Ishikawa (cell line): ENCODE measurements at regions not wholly inside any gene's neighbourhood (a gene's known extent, or its start where the extent isn't known, plus 50 kb on each side); places are given as distances from the start of the nearest gene placed in this dataset.

Source experiments
- CEBPB ChIP-seq: IDR thresholded peaks from 2 replicates; pipeline ENCODE4 v1.6.1; 2012
- CREB1 ChIP-seq: IDR thresholded peaks from 2 replicates; pipeline ENCODE4 v1.6.1; 2012; ENCODE audit warnings: low read depth
- EGR1 ChIP-seq: IDR thresholded peaks from 2 replicates; pipeline ENCODE4 v1.6.1; 2012
- EP300 ChIP-seq: IDR thresholded peaks from 2 replicates; pipeline ENCODE4 v1.6.1; 2012; ENCODE audit warnings: borderline replicate concordance
- FOXM1 ChIP-seq: IDR thresholded peaks from 2 replicates; pipeline ENCODE4 v1.6.1; 2012; ENCODE audit warnings: low read depth, borderline replicate concordance
- NFIC ChIP-seq: IDR thresholded peaks from 2 replicates; pipeline ENCODE4 v1.6.1; 2012
- RAD21 ChIP-seq: IDR thresholded peaks from 2 replicates; pipeline ENCODE4 v1.6.1; 2012; ENCODE audit warnings: low read depth
- TAF1 ChIP-seq: IDR thresholded peaks from 2 replicates; pipeline ENCODE4 v1.6.1; 2012; ENCODE audit warnings: low read depth, mild to moderate bottlenecking
- TCF12 ChIP-seq: IDR thresholded peaks from 2 replicates; pipeline ENCODE4 v1.6.1; 2012; ENCODE audit warnings: low read depth
- TEAD4 ChIP-seq: IDR thresholded peaks from 2 replicates; pipeline ENCODE4 v1.6.1; 2012
- USF1 ChIP-seq: IDR thresholded peaks from 2 replicates; pipeline ENCODE4 v1.6.1; 2012
- YY1 ChIP-seq: IDR thresholded peaks from 2 replicates; pipeline ENCODE4 v1.6.1; 2012; ENCODE audit warnings: low read depth
- ZBTB7A ChIP-seq: IDR thresholded peaks from 2 replicates; pipeline ENCODE4 v1.6.1; 2012; ENCODE audit warnings: low read depth
- TF ChIP-seq, protein P1 (sequence below): IDR thresholded peaks from 2 replicates; pipeline ENCODE4 v1.6.1; 2012; ENCODE audit warnings: low read depth, mild to moderate bottlenecking
- TF ChIP-seq, protein P2 (sequence below): IDR thresholded peaks from 2 replicates; pipeline ENCODE4 v1.6.1; 2012

- TF ChIP-seq, protein P1, sequence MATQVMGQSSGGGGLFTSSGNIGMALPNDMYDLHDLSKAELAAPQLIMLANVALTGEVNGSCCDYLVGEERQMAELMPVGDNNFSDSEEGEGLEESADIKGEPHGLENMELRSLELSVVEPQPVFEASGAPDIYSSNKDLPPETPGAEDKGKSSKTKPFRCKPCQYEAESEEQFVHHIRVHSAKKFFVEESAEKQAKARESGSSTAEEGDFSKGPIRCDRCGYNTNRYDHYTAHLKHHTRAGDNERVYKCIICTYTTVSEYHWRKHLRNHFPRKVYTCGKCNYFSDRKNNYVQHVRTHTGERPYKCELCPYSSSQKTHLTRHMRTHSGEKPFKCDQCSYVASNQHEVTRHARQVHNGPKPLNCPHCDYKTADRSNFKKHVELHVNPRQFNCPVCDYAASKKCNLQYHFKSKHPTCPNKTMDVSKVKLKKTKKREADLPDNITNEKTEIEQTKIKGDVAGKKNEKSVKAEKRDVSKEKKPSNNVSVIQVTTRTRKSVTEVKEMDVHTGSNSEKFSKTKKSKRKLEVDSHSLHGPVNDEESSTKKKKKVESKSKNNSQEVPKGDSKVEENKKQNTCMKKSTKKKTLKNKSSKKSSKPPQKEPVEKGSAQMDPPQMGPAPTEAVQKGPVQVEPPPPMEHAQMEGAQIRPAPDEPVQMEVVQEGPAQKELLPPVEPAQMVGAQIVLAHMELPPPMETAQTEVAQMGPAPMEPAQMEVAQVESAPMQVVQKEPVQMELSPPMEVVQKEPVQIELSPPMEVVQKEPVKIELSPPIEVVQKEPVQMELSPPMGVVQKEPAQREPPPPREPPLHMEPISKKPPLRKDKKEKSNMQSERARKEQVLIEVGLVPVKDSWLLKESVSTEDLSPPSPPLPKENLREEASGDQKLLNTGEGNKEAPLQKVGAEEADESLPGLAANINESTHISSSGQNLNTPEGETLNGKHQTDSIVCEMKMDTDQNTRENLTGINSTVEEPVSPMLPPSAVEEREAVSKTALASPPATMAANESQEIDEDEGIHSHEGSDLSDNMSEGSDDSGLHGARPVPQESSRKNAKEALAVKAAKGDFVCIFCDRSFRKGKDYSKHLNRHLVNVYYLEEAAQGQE: no peak
- no peak for TF ChIP-seq YY1
These were observed 819.6 kb upstream of the PTPRD start for GRCh38 chr9:11432361-11432760.

GRCh38 chr9:11443631-11444030 lies 830.8 kb upstream of the PTPRD start:
- TF ChIP-seq CEBPB: no peak
- no peak for TF ChIP-seq CREB1
- TF ChIP-seq TCF12: no peak
- TF ChIP-seq, protein P1: no peak
- TF ChIP-seq TEAD4: no peak
- no peak for TF ChIP-seq ZBTB7A
- TF ChIP-seq, protein P2, sequence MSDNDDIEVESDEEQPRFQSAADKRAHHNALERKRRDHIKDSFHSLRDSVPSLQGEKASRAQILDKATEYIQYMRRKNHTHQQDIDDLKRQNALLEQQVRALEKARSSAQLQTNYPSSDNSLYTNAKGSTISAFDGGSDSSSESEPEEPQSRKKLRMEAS: no peak
- TF ChIP-seq USF1: no peak
- TF ChIP-seq FOXM1: no peak
- no peak for TF ChIP-seq NFIC
- no peak for TF ChIP-seq RAD21
- no peak for TF ChIP-seq YY1

DNA sequence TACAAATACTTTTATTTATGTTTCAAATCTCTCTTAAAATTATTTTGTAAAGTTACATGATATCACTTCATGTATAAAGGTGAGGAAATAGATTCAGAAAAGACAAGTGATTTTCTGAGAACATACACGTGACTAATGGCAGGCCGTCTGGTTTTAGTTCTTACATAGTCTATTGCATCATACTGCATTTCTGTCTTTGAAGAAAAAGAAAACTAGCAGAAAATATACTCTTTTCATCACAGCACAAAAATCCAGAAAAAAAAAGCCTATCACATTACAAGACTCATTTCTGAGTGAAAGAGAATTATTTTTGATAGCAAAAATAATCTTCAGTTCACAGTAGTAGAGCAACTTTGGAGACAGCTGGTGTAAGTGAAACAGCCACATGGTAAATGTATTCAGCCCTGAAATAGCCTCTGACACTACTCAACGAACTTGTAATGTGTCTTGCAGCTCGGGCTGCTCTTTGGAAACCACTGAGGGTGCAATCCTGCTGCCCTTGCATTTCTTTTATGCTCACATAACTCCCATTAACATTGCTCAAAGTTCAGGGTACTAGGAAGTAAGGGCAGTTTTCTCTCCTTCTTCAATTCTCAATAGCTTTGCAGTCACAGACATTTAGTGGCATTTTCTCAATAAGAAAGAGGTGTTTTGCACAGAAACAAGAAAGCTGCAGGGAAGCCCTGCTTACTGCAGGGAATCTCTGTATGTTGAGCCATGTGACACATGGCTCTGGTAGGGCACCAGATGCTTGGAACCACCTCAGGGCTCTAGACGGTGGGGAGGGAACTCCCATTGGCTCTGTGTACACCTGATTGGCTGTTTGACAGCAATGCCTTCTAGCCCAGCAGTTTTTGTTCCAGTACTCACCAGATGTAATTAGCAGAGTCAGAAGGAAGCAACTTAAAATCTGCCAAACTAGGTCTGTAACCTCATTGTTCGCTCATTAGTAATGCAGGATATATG lies 845.3 kb upstream of the PTPRD start:
- TF ChIP-seq EGR1: no peak
- TF ChIP-seq FOXM1: no peak
- TF ChIP-seq, protein P1: no peak
- no peak for TF ChIP-seq NFIC
- no peak for TF ChIP-seq CEBPB
- no peak for TF ChIP-seq ZBTB7A
- TF ChIP-seq TEAD4: no peak
- no peak for TF ChIP-seq TAF1
- no peak for TF ChIP-seq USF1
- no peak for TF ChIP-seq TCF12
- TF ChIP-seq, protein P2: no peak
- TF ChIP-seq RAD21: no peak
- TF ChIP-seq CREB1: no peak

DNA sequence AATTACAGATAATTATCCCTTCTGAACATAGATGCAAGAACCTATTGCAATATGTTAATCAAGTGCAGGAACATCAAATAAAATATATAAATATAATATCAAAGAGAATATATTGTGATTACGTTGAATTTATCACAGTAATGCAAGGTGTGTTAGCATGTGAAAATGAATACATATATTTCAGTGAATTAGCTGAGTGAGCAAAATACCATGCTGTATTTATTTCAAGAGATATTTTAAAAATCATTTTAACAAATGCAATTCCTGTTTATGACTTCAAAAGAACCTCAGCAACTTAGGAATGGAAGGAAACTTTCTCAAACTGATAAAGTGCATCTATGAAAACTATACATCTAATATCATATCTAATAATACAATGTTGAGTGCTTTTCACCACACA lies 856.9 kb upstream of the PTPRD start:
- TF ChIP-seq, protein P1: no peak
- TF ChIP-seq USF1 (no peak), EP300 (no peak), FOXM1 (no peak), TCF12 (no peak), NFIC (no peak)
- TF ChIP-seq, protein P2: no peak
